HEK293 (cell line): ENCODE measurements at regions not wholly inside any gene's neighbourhood (a gene's known extent, or its start where the extent isn't known, plus 50 kb on each side); places are given as distances from the start of the nearest gene placed in this dataset.
A peak's percentile ranks its signal among the peaks of the same experiment; 100 is the strongest.

Experiments used
- CTCF ChIA-PET: fragments of 350-600 bp; formaldehyde crosslinking; extraction: SDS; loops from one replicate; lab custom pipeline; 2021; ENCODE audit warnings: antibody characterized with exemption; lab: Yijun Ruan, JAX
- POLR2A ChIA-PET: fragments of 300-600 bp; formaldehyde crosslinking; extraction: SDS; loops from one replicate; lab custom pipeline; 2020; ENCODE audit warnings: antibody characterized with exemption, inconsistent platforms; lab: Yijun Ruan, JAX
- H3K27ac ChIP-seq: fragments of 200-500 bp; sonication (Bioruptor generic); 2 replicates; pipeline ENCODE4 v1.5.1; 2014; ENCODE audit warnings: low read depth, low read length, control low read depth, inconsistent platforms; ENCODE audit errors: extremely low read depth
- H3K36me3 ChIP-seq, 2 experiments: fragments of 200-500 bp in 1 of 2; sonication (Bioruptor generic) in 1 of 2; 1 replicate in 1 of 2; 2 replicates in 1 of 2; pipeline ENCODE4 v1.5.1; 2014 to 2017; ENCODE audit warnings: inconsistent platforms in 2 of 2, low read length in 2 of 2; ENCODE audit not compliant: control insufficient read depth in 2 of 2, insufficient read depth in 1 of 2
- H3K4me1 ChIP-seq: fragments of 200-500 bp; sonication (Bioruptor generic); 2 replicates; pipeline ENCODE4 v1.5.1; 2014; ENCODE audit warnings: mild to moderate bottlenecking, low read length, inconsistent platforms; ENCODE audit not compliant: control insufficient read depth, insufficient read depth
- H3K4me3 ChIP-seq: 2 replicates; pipeline ENCODE4 v1.5.1; 2011; ENCODE audit warnings: low read depth, mild to moderate bottlenecking, control low read depth, low read length, moderate library complexity
- H3K9me3 ChIP-seq: fragments of 200-500 bp; sonication (Bioruptor generic); 2 replicates; pipeline ENCODE4 v1.5.1; 2014; ENCODE audit warnings: low read depth, low read length, inconsistent platforms; ENCODE audit not compliant: control insufficient read depth, insufficient read depth
- KLF16 ChIP-seq: fragments of 450-650 bp; formaldehyde crosslinking; IDR thresholded peaks from 2 replicates; pipeline ENCODE4 v1.5.1; 2017; ENCODE audit warnings: missing biosample characterization, missing genetic modification characterization
- SETDB1 ChIP-seq: IDR thresholded peaks from one replicate; pipeline ENCODE4 v1.6.1; 2017; ENCODE audit warnings: mild to moderate bottlenecking, low read length, moderate library complexity, mixed read lengths; ENCODE audit not compliant: insufficient read length
- WT1 ChIP-seq: fragments of 450-650 bp; formaldehyde crosslinking; IDR thresholded peaks from 2 replicates; pipeline ENCODE4 v1.5.1; 2016; ENCODE audit warnings: missing biosample characterization, missing genetic modification characterization
- ZFP3 ChIP-seq: fragments of 450-650 bp; formaldehyde crosslinking; IDR thresholded peaks from 2 replicates; pipeline ENCODE4 v1.5.1; 2016; ENCODE audit warnings: low read depth, missing biosample characterization, missing genetic modification characterization
- ZNF211 ChIP-seq: fragments of 450-650 bp; formaldehyde crosslinking; IDR thresholded peaks from 2 replicates; pipeline ENCODE4 v1.5.1; 2016; ENCODE audit warnings: low read depth, missing biosample characterization, missing genetic modification characterization
- ZNF404 ChIP-seq: fragments of 450-650 bp; formaldehyde crosslinking; IDR thresholded peaks from 2 replicates; pipeline ENCODE4 v1.5.1; 2017; ENCODE audit warnings: missing biosample characterization, missing genetic modification characterization
- ZNF548 ChIP-seq: fragments of 450-650 bp; formaldehyde crosslinking; IDR thresholded peaks from 2 replicates; pipeline ENCODE4 v1.5.1; 2016; ENCODE audit warnings: missing biosample characterization, missing genetic modification characterization
- ZNF549 ChIP-seq: fragments of 450-650 bp; IDR thresholded peaks from 2 replicates; pipeline ENCODE4 v1.5.1; 2018; ENCODE audit warnings: missing biosample characterization, missing genetic modification characterization, mild to moderate bottlenecking, inconsistent platforms, moderate library complexity
- ZNF624 ChIP-seq: fragments of 450-650 bp; formaldehyde crosslinking; IDR thresholded peaks from 2 replicates; pipeline ENCODE4 v1.5.1; 2017; ENCODE audit warnings: missing biosample characterization, missing genetic modification characterization
- ZNF626 ChIP-seq: fragments of 450-650 bp; sonication (Bioruptor Pico); formaldehyde crosslinking; IDR thresholded peaks from 2 replicates; pipeline ENCODE4 v1.5.1; 2018; ENCODE audit warnings: missing biosample characterization, missing genetic modification characterization, inconsistent platforms
- ZNF629 ChIP-seq: fragments of 450-650 bp; formaldehyde crosslinking; IDR thresholded peaks from 2 replicates; pipeline ENCODE4 v1.5.1; 2017; ENCODE audit warnings: missing biosample characterization, missing genetic modification characterization
- ZNF660 ChIP-seq: fragments of 450-650 bp; IDR thresholded peaks from 2 replicates; pipeline ENCODE4 v1.5.1; 2018; ENCODE audit warnings: missing biosample characterization, mild to moderate bottlenecking, missing genetic modification characterization
- ZNF830 ChIP-seq: fragments of 450-650 bp; IDR thresholded peaks from 2 replicates; pipeline ENCODE4 v1.5.0; 2018; ENCODE audit warnings: missing biosample characterization, missing genetic modification characterization, low read depth, mild to moderate bottlenecking, moderate library complexity
- TF ChIP-seq, protein P1 (sequence below): fragments of 450-650 bp; formaldehyde crosslinking; IDR thresholded peaks from 2 replicates; pipeline ENCODE4 v1.5.1; 2017; ENCODE audit warnings: missing biosample characterization, missing genetic modification characterization
- TF ChIP-seq, protein P2 (sequence below): fragments of 450-650 bp; formaldehyde crosslinking; IDR thresholded peaks from 2 replicates; pipeline ENCODE4 v1.5.1; 2017; ENCODE audit warnings: missing biosample characterization, missing genetic modification characterization
- TF ChIP-seq, protein P3 (sequence below): fragments of 450-650 bp; formaldehyde crosslinking; IDR thresholded peaks from 2 replicates; pipeline ENCODE4 v1.5.1; 2016; ENCODE audit warnings: missing biosample characterization, missing genetic modification characterization
- TF ChIP-seq, protein P4 (sequence below): fragments of 450-650 bp; formaldehyde crosslinking; IDR thresholded peaks from 2 replicates; pipeline ENCODE4 v1.5.1; 2016; ENCODE audit warnings: missing biosample characterization, missing genetic modification characterization, low read depth
- TF ChIP-seq, protein P5 (sequence below): fragments of 450-650 bp; formaldehyde crosslinking; IDR thresholded peaks from 2 replicates; pipeline ENCODE4 v1.5.1; 2016; ENCODE audit warnings: missing biosample characterization, missing genetic modification characterization

DNA sequence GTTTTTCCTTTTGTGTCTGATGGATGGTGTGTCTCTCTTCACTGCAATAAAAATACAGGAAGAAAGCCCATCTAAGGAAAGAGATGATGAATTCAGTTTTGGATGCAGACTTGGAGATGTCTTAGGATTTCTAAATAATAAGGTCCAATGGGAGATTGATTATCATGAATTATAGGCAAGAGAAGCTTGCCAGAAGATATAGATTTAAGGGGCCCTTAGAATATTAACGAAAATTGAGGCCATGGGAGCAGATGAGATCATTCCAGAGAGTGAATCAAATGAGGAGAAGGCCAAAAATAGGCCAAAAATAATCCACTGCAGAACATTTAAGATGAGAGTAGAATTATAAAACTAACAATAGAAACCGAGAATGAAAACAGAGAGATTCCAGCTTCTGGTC, 63.1 kb downstream of the KCNJ2 start:
- POLR2A ChIA-PET = no interaction called here
- 0 out of 2 replicates have a peak, but pooled peaks cover under 1% of the 10 kb centered on the region for H3K4me1 ChIP-seq
- no peak overlapping the region for H3K27ac ChIP-seq
- CTCF ChIA-PET = no interaction called here
- H3K36me3 ChIP-seq = no peaks in the 10 kb centered on the region
- H3K9me3 ChIP-seq = no peaks in the 10 kb centered on the region
- no peak overlapping the region for H3K4me3 ChIP-seq
- TF ChIP-seq ZNF624 (no peak), ZFP3 (tag by site-specific recombination) (no peak), ZNF830 (tag by site-specific recombination) (no peak), ZNF660 (no peak), ZNF548 (tag by site-specific recombination) (no peak), ZNF404 (tag by site-specific recombination) (no peak), ZNF626 (no peak), KLF16 (tag by site-specific recombination) (no peak)
- TF ChIP-seq, protein P1, sequence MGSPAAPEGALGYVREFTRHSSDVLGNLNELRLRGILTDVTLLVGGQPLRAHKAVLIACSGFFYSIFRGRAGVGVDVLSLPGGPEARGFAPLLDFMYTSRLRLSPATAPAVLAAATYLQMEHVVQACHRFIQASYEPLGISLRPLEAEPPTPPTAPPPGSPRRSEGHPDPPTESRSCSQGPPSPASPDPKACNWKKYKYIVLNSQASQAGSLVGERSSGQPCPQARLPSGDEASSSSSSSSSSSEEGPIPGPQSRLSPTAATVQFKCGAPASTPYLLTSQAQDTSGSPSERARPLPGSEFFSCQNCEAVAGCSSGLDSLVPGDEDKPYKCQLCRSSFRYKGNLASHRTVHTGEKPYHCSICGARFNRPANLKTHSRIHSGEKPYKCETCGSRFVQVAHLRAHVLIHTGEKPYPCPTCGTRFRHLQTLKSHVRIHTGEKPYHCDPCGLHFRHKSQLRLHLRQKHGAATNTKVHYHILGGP (tag by site-specific recombination) = no peak
- TF ChIP-seq, protein P2, sequence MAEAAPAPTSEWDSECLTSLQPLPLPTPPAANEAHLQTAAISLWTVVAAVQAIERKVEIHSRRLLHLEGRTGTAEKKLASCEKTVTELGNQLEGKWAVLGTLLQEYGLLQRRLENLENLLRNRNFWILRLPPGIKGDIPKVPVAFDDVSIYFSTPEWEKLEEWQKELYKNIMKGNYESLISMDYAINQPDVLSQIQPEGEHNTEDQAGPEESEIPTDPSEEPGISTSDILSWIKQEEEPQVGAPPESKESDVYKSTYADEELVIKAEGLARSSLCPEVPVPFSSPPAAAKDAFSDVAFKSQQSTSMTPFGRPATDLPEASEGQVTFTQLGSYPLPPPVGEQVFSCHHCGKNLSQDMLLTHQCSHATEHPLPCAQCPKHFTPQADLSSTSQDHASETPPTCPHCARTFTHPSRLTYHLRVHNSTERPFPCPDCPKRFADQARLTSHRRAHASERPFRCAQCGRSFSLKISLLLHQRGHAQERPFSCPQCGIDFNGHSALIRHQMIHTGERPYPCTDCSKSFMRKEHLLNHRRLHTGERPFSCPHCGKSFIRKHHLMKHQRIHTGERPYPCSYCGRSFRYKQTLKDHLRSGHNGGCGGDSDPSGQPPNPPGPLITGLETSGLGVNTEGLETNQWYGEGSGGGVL (tag by site-specific recombination) = no peak
- TF ChIP-seq, protein P3, sequence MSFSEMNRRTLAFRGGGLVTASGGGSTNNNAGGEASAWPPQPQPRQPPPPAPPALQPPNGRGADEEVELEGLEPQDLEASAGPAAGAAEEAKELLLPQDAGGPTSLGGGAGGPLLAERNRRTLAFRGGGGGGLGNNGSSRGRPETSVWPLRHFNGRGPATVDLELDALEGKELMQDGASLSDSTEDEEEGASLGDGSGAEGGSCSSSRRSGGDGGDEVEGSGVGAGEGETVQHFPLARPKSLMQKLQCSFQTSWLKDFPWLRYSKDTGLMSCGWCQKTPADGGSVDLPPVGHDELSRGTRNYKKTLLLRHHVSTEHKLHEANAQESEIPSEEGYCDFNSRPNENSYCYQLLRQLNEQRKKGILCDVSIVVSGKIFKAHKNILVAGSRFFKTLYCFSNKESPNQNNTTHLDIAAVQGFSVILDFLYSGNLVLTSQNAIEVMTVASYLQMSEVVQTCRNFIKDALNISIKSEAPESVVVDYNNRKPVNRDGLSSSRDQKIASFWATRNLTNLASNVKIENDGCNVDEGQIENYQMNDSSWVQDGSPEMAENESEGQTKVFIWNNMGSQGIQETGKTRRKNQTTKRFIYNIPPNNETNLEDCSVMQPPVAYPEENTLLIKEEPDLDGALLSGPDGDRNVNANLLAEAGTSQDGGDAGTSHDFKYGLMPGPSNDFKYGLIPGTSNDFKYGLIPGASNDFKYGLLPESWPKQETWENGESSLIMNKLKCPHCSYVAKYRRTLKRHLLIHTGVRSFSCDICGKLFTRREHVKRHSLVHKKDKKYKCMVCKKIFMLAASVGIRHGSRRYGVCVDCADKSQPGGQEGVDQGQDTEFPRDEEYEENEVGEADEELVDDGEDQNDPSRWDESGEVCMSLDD (tag by site-specific recombination) = no peak
- TF ChIP-seq, protein P4, sequence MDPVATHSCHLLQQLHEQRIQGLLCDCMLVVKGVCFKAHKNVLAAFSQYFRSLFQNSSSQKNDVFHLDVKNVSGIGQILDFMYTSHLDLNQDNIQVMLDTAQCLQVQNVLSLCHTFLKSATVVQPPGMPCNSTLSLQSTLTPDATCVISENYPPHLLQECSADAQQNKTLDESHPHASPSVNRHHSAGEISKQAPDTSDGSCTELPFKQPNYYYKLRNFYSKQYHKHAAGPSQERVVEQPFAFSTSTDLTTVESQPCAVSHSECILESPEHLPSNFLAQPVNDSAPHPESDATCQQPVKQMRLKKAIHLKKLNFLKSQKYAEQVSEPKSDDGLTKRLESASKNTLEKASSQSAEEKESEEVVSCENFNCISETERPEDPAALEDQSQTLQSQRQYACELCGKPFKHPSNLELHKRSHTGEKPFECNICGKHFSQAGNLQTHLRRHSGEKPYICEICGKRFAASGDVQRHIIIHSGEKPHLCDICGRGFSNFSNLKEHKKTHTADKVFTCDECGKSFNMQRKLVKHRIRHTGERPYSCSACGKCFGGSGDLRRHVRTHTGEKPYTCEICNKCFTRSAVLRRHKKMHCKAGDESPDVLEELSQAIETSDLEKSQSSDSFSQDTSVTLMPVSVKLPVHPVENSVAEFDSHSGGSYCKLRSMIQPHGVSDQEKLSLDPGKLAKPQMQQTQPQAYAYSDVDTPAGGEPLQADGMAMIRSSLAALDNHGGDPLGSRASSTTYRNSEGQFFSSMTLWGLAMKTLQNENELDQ (tag by site-specific recombination) = no peak

DNA sequence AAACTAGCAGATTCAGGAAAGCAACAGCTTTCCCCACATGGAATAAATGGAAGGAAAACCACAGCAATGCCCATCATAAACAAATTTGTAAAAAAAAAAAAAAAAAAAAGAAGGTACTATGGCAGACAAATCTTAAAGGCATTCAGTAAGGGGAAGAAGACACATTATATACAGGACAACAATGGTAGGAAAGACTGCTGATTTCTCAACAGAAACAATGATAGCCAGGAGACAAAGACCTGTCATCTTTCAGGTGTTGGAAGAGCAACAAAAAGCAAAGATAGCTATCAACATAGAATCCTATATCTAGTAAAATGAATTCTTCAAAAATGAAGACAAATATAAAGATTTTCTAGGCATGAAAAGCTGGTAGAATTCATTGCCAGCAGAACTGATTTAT, 65.9 kb downstream of the KCNJ2 start:
- CTCF ChIA-PET = interaction anchor here (0.6 kb wide), 2 partner anchors 9 to 64 kb away, joined by 3 to 4 read pairs; no protein-coding TSS in a partner anchor
- H3K9me3 ChIP-seq = no peaks in the 10 kb centered on the region
- TF ChIP-seq ZNF211 (tag by site-specific recombination) (no peak), WT1 (tag by site-specific recombination) (no peak), SETDB1 (peak; percentile 59), ZNF629 (tag by site-specific recombination) (no peak), ZNF549 (tag by site-specific recombination) (0 out of 2 replicates have a peak, but pooled peaks have one; percentile 14)
- TF ChIP-seq, protein P5, sequence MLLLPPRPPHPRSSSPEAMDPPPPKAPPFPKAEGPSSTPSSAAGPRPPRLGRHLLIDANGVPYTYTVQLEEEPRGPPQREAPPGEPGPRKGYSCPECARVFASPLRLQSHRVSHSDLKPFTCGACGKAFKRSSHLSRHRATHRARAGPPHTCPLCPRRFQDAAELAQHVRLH (tag by site-specific recombination) = no peak
- TF ChIP-seq, all 188 proteins: peak for 2
- Histone ChIP-seq H3K4me3 (no peak overlapping the region), H3K36me3 (no peaks in the 10 kb centered on the region), H3K4me1 (peaks cover 3% of the 10 kb centered on the region; the same call in 1 of the 2 replicates), H3K27ac (no peak overlapping the region)
- POLR2A ChIA-PET = no interaction called here
